Body of pancreas (tissue), 4 donors: ENCODE measurements at regions not wholly inside any gene's neighbourhood (a gene's known extent, or its start where the extent isn't known, plus 50 kb on each side); places are given as distances from the start of the nearest gene placed in this dataset.

Experiments used
- ATAC-seq: fragments of 150-250 bp; one replicate; pipeline ENCODE4 v1.9.1; 2016
- DNase-seq, 4 donors: peaks; one replicate each; pipeline ENCODE4 v3.0.0-alpha.2; 2019
- H3K27ac ChIP-seq, 4 donors: fragments of 200-600 bp; sonication (generic); 1 replicate in 3 of 4; 2 replicates in 1 of 4; pipeline versions ENCODE4 v1.5.1 to v1.6.1; 2016 to 2019; ENCODE audit warnings: mild to moderate bottlenecking in 1 of 4, mixed read lengths in 1 of 4, moderate library complexity in 1 of 4
- H3K27me3 ChIP-seq, 2 donors: fragments of 200-600 bp; sonication (generic); one replicate each; pipeline ENCODE4 v1.6.0; 2016; ENCODE audit warnings: mild to moderate bottlenecking in 1 of 2
- H3K36me3 ChIP-seq, 2 donors: fragments of 200-600 bp; sonication (generic); replicated peaks in 1 of 2; 2 replicates each; pipeline ENCODE4 v1.5.1; 2016; ENCODE audit warnings: low read depth in 2 of 2; ENCODE audit not compliant: insufficient read depth in 1 of 2
- H3K4me1 ChIP-seq: fragments of 200-600 bp; sonication (generic); one replicate; pipeline ENCODE4 v1.6.0; 2016
- H3K4me3 ChIP-seq, 2 donors: fragments of 200-600 bp; sonication (generic); 1 replicate in 1 of 2; 2 replicates in 1 of 2; pipeline ENCODE4 v1.5.1; 2016 to 2019
- H3K9me3 ChIP-seq, 3 donors: fragments of 200-600 bp; sonication (generic); 1 replicate in 2 of 3; 2 replicates in 1 of 3; pipeline ENCODE4 v1.5.1; 2016
- POLR2A ChIP-seq, 3 donors: fragments of 450-650 bp; IDR thresholded peaks; one replicate each; pipeline ENCODE4 v1.6.1; 2016; ENCODE audit warnings: antibody characterized with exemption in 3 of 3, mild to moderate bottlenecking in 2 of 3
- WGBS, 2 donors: methylation state at CpG; one replicate each; pipeline ENCODE4 v1.1.5; 2017; 5-methylcytosine and 5-hydroxymethylcytosine counted together
- intact Hi-C: fragments of 100-400 bp; cut with DNase I; formaldehyde crosslinking; loops from one replicate; pipeline ENCODE4 v1.15.1; 2023
- TF ChIP-seq, protein P1 (sequence below), 7 experiments: fragments of 450-650 bp in 4 of 7; fragments of 200-600 bp in 3 of 7; sonication (generic) in 3 of 7; IDR thresholded peaks; one replicate each; pipeline ENCODE4 v1.5.1; 2016 to 2019; ENCODE audit warnings: antibody characterized with exemption in 7 of 7

DNA sequence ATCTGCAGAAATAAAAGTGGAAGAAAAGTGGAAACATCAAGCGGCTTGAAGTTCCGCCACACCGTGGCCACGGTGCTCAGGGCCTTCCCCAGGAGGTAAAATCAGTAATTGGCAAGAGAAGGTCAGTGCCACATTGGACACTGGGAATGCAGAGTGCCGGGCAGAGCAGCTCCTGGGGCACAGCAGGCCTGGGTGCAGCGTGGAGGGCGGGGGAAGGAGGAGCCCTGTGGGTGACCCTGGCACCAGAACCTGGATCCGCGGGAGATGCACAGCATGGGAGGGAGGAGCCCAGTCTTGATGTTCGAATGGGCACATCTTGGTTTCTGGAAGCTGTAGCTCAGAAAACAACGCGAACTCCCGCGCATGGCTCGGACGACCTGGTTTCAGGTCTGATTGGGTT, 630.2 kb downstream of the GALR1 start:
- intact Hi-C loops, result no loop called here
- H3K9me3 ChIP-seq, result peaks cover 0 to 5% (median 0%) of the 10 kb centered on the region in 3 donors
- WGBS, 2 donors, result 75 to 77% methylated on average over 16 of the region's 16 CpGs
- no peak overlapping the region for H3K4me3 ChIP-seq
- TF ChIP-seq POLR2A (IDR thresholded peaks at IDR 0.05), result no peak
- TF ChIP-seq, protein P1, sequence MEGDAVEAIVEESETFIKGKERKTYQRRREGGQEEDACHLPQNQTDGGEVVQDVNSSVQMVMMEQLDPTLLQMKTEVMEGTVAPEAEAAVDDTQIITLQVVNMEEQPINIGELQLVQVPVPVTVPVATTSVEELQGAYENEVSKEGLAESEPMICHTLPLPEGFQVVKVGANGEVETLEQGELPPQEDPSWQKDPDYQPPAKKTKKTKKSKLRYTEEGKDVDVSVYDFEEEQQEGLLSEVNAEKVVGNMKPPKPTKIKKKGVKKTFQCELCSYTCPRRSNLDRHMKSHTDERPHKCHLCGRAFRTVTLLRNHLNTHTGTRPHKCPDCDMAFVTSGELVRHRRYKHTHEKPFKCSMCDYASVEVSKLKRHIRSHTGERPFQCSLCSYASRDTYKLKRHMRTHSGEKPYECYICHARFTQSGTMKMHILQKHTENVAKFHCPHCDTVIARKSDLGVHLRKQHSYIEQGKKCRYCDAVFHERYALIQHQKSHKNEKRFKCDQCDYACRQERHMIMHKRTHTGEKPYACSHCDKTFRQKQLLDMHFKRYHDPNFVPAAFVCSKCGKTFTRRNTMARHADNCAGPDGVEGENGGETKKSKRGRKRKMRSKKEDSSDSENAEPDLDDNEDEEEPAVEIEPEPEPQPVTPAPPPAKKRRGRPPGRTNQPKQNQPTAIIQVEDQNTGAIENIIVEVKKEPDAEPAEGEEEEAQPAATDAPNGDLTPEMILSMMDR (IDR thresholded peaks at IDR 0.05), result no peak
- H3K4me1 ChIP-seq, result no peaks in the 10 kb centered on the region
- H3K27me3 ChIP-seq, result no peaks in the 10 kb centered on the region
- ATAC-seq (no peak), DNase-seq (no peak)
- no peaks in the 10 kb centered on the region for H3K36me3 ChIP-seq
- no peak overlapping the region for H3K27ac ChIP-seq

DNA sequence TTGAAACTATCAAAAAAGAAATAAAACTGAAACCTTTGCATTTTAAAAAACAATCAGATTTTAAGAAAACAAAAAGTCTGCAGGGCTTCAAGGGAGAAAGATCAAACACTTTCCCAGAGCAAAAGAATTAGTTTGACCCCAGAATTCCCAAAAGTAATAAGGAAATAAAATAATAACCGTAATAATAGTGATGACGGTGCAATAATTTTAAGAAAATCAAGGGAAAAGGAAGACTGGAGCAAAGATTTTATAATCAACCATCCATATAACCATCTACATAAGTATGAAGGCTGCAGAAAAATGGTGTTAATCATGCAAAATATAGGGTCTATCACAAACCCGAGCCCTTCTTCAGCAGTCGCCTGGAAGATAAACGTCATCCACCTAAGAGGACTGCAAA, 634.8 kb downstream of the GALR1 start:
- H3K9me3 ChIP-seq, result peaks cover 0 to 5% (median 0%) of the 10 kb centered on the region in 3 donors
- intact Hi-C loops, result no loop called here
- no peaks in the 10 kb centered on the region for H3K4me1 ChIP-seq
- H3K27ac ChIP-seq, result no peak overlapping the region
- no peak for ATAC-seq
- H3K36me3 ChIP-seq, result no peaks in the 10 kb centered on the region
- TF ChIP-seq, protein P1 (IDR thresholded peaks at IDR 0.05), result no peak
- TF ChIP-seq POLR2A (IDR thresholded peaks at IDR 0.05), result no peak
- 70 to 72% methylated on average over 5 of the region's 5 CpGs for WGBS, 2 donors
- no peaks in the 10 kb centered on the region for H3K27me3 ChIP-seq
- H3K4me3 ChIP-seq, result no peak overlapping the region
- no peak for DNase-seq

DNA sequence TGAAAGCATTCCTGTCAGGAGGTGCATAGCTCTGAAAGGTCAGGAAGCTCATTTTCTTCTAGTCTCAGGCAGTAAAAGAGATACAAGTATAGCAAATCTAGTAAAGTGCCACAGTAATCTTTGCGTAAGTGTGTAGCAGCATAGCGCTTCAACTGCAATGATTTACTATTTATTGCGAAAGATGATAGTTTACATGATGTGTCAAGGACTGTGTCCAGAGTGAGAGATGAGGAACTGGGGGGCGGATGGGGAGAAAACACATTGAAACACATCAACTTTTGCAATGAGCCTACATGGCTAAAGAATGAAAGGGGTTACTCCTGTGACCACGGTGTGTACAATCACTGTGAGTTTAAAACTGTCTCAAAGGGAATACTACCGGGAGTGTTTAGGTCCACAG, 644.4 kb downstream of the GALR1 start:
- TF ChIP-seq, protein P1 (IDR thresholded peaks at IDR 0.05), result no peak
- TF ChIP-seq POLR2A (IDR thresholded peaks at IDR 0.05), result no peak
- H3K9me3 ChIP-seq, result no peaks in the 10 kb centered on the region
- H3K4me3 ChIP-seq, result no peak overlapping the region
- H3K4me1 ChIP-seq, result no peaks in the 10 kb centered on the region
- H3K27me3 ChIP-seq, result no peaks in the 10 kb centered on the region
- ATAC-seq (no peak), DNase-seq (no peak)
- H3K27ac ChIP-seq, result no peak overlapping the region
- 49 to 54% methylated on average over 6 of the region's 6 CpGs for WGBS, 2 donors
- no peaks in the 10 kb centered on the region for H3K36me3 ChIP-seq
- intact Hi-C loops, result no loop called here

DNA sequence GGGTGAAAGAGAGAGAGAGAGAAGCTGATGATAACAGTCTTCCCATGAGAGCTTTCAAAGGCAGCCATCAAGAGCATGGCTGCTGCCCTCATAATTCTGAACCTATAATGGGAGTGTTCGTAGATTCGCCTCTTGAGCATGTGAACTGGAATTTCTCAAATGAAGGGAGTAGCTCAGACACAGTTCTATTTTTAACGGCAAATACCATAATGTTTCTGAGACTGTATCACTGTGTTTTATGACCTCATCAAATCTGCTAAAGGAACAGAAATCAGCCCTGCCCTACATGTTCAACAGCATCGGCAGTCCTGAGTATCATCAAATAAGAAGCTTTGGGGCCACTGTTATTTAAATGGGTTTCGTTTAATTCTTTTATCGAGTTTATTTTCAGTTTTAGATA, 645.6 kb downstream of the GALR1 start:
- intact Hi-C loops, result no loop called here
- 69 to 70% methylated on average over 6 of the region's 6 CpGs for WGBS, 2 donors
- no peaks in the 10 kb centered on the region for H3K36me3 ChIP-seq
- H3K4me1 ChIP-seq, result peaks cover 4% of the 10 kb centered on the region
- H3K9me3 ChIP-seq, result no peaks in the 10 kb centered on the region
- H3K27me3 ChIP-seq, result no peaks in the 10 kb centered on the region
- no peak overlapping the region for H3K4me3 ChIP-seq
- H3K27ac ChIP-seq, result no peak overlapping the region
- TF ChIP-seq, protein P1 (IDR thresholded peaks at IDR 0.05), result no peak
- TF ChIP-seq POLR2A (IDR thresholded peaks at IDR 0.05), result no peak
- ATAC-seq, result no peak
- DNase-seq, result no peak

DNA sequence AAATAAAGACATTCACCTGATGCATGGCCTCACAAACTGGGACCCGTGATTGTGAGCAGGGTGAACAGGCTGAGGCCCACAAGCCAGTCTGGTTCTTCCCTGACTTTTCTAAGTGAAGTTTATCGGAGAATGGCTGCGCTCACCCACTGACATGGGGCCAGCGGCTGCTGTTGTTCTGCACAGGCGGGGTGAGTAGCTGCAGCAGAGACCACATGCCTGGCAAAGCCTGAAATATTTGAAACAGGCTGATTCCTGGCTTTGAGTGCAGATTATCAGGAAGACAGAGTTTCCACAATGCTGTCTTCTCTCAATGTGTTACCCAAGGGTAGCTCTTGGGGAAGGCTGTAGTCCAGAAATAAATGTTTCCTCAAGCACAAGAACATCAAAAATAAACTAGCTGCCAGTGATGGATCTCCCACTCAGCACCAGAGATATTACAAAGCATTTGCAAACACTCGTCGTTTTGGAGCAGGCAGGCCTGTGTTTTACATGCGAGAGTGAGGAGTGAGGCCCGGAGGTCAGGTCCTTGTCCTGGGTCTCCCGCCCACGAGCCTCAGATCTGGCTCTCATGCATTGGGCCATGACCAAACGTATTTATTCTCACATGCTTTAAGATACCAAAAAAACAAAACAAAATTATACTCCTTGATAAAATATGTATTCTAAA, 647.1 kb downstream of the GALR1 start:
- no peaks in the 10 kb centered on the region for H3K27me3 ChIP-seq
- intact Hi-C loops, result no loop called here
- ATAC-seq, result no peak
- TF ChIP-seq, protein P1 (IDR thresholded peaks at IDR 0.05), result no peak
- TF ChIP-seq POLR2A (IDR thresholded peaks at IDR 0.05), result no peak
- no peak overlapping the region for H3K27ac ChIP-seq
- DNase-seq, result no peak
- peaks cover 8% of the 10 kb centered on the region for H3K4me1 ChIP-seq
- no peaks in the 10 kb centered on the region for H3K9me3 ChIP-seq
- H3K4me3 ChIP-seq, result no peak overlapping the region
- 63 to 67% methylated on average over 12 of the region's 12 CpGs for WGBS, 2 donors
- no peaks in the 10 kb centered on the region for H3K36me3 ChIP-seq
